ENCODE measurements at regions not wholly inside any gene's neighbourhood (a gene's known extent, or its start where the extent isn't known, plus 50 kb on each side); places are given as distances from the start of the nearest gene placed in this dataset.

DNA sequence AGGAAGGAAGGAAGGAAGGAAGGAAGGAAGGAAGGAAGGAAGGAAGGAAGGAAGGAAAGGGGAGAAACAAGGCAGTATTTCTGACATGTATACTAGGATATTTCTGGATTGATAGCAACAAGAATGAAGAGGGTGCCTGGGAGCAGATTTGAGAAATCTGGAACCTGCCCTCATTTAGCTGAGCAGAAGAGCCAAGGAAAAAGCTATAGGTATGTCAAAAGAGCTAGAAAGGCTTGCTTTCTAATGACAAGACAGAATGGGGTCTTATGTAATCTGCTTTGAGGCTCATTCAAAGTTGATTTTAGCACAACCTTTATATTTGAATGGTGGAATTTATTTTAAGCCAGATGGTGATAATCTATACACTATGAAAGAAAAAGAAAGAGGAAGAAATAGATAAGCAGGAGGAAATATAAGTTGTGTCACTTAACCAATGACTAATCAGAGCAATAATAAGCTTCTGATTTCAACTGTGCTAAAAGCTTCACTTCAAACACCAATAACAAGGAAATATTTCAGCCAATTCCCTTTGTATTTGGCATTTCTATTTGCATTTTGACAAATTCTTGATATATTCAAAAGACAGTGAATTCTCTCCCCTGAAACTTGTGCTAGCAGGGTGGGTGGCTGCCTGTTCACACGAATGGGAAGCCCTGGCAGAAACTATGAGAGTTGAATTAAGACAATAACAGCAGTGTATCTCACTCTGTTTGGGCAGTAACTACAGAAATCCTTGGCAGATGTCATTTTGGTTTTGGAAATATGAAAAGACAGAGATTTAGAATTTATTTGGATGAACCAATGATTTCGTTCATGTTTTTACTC lies 76.3 kb upstream of the FLRT2 start:
- H4K20me1 ChIP-seq (ENCODE audit: insufficient read depth): no peaks in the 10 kb centered on the region
- no peak overlapping the region for H3K4me3 ChIP-seq (ENCODE audit: low read length)
- no peaks in the 10 kb centered on the region for H3F3A ChIP-seq (ENCODE audit: insufficient read depth, low read length, poor library complexity, severe bottlenecking)
- H3K9ac ChIP-seq (ENCODE audit: low read length): no peak overlapping the region
- H3K27ac ChIP-seq (ENCODE audit: low read length): no peak overlapping the region
- no peak for TF ChIP-seq EP300 (conservative IDR thresholded peaks at IDR 0.05; ENCODE audit: poor library complexity, severe bottlenecking)
- TF ChIP-seq, protein P1, sequence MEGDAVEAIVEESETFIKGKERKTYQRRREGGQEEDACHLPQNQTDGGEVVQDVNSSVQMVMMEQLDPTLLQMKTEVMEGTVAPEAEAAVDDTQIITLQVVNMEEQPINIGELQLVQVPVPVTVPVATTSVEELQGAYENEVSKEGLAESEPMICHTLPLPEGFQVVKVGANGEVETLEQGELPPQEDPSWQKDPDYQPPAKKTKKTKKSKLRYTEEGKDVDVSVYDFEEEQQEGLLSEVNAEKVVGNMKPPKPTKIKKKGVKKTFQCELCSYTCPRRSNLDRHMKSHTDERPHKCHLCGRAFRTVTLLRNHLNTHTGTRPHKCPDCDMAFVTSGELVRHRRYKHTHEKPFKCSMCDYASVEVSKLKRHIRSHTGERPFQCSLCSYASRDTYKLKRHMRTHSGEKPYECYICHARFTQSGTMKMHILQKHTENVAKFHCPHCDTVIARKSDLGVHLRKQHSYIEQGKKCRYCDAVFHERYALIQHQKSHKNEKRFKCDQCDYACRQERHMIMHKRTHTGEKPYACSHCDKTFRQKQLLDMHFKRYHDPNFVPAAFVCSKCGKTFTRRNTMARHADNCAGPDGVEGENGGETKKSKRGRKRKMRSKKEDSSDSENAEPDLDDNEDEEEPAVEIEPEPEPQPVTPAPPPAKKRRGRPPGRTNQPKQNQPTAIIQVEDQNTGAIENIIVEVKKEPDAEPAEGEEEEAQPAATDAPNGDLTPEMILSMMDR (IDR thresholded peaks at IDR 0.05; ENCODE audit: poor library complexity, severe bottlenecking): no peak
- no peak for TF ChIP-seq POLR2AphosphoS5 (IDR thresholded peaks at IDR 0.05)
- TF ChIP-seq TAF1 (IDR thresholded peaks at IDR 0.05; ENCODE audit: low read depth): no peak
- TF ChIP-seq MXI1 (conservative IDR thresholded peaks at IDR 0.05; ENCODE audit: poor library complexity, severe bottlenecking): no peak
- no peak for TF ChIP-seq SMC3 (conservative IDR thresholded peaks at IDR 0.05; ENCODE audit: poor library complexity)
- no peak for TF ChIP-seq EZH2 (IDR thresholded peaks at IDR 0.05; ENCODE audit: borderline replicate concordance, insufficient read depth, low read length, poor library complexity, severe bottlenecking)
- no peak for TF ChIP-seq RAD21 (conservative IDR thresholded peaks at IDR 0.05)
- TF ChIP-seq, protein P2, sequence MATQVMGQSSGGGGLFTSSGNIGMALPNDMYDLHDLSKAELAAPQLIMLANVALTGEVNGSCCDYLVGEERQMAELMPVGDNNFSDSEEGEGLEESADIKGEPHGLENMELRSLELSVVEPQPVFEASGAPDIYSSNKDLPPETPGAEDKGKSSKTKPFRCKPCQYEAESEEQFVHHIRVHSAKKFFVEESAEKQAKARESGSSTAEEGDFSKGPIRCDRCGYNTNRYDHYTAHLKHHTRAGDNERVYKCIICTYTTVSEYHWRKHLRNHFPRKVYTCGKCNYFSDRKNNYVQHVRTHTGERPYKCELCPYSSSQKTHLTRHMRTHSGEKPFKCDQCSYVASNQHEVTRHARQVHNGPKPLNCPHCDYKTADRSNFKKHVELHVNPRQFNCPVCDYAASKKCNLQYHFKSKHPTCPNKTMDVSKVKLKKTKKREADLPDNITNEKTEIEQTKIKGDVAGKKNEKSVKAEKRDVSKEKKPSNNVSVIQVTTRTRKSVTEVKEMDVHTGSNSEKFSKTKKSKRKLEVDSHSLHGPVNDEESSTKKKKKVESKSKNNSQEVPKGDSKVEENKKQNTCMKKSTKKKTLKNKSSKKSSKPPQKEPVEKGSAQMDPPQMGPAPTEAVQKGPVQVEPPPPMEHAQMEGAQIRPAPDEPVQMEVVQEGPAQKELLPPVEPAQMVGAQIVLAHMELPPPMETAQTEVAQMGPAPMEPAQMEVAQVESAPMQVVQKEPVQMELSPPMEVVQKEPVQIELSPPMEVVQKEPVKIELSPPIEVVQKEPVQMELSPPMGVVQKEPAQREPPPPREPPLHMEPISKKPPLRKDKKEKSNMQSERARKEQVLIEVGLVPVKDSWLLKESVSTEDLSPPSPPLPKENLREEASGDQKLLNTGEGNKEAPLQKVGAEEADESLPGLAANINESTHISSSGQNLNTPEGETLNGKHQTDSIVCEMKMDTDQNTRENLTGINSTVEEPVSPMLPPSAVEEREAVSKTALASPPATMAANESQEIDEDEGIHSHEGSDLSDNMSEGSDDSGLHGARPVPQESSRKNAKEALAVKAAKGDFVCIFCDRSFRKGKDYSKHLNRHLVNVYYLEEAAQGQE (IDR thresholded peaks at IDR 0.05; ENCODE audit: borderline replicate concordance): no peak
- no peak overlapping the region for H3K4me2 ChIP-seq (ENCODE audit: low read length)
- H3K79me2 ChIP-seq (replicated peaks; ENCODE audit: insufficient read depth, low read length): no peaks in the 10 kb centered on the region
- no peaks in the 10 kb centered on the region for H3K9me3 ChIP-seq (ENCODE audit: low read length)
- no peak overlapping the region for H2AFZ ChIP-seq (ENCODE audit: low read depth, low read length)
- no peaks in the 10 kb centered on the region for H3K9me2 ChIP-seq (ENCODE audit: insufficient read depth, low read length)
- no peaks in the 10 kb centered on the region for H3K27me3 ChIP-seq (ENCODE audit: insufficient read depth, low read depth, low read length)
- no peaks in the 10 kb centered on the region for H3K36me3 ChIP-seq (ENCODE audit: insufficient read depth, low read length)

DNA sequence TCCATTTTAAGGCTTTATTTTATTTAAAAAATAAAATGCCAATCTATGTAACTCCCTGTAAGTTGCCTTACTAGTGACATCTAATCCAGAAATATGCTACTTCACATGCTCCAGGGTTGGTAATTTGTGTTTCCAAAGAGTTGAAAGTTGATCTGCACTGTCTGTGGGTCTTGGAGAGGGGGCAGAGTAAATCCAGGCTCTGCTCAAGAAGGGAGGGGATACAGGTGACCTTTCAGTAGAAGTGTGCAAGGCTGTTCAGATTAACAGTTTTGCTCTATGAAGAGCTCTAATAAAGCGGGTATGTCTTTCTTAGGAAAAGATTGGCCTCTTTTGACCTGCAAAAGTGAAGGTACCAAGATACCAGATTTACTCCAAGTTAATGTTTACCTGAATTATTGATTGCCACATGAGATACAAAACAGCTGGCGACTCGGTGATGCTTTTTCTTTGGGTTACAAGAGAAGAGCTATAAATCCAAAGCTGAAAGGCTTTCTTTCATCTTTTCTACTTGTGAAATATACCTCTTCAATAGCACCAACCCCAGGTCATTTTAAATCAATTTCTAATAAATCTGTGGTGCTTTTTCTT lies 75.6 kb upstream of the FLRT2 start:
- no peaks in the 10 kb centered on the region for H3K27me3 ChIP-seq (ENCODE audit: insufficient read depth, low read depth, low read length)
- no peaks in the 10 kb centered on the region for H3K79me2 ChIP-seq (replicated peaks; ENCODE audit: insufficient read depth, low read length)
- no peak overlapping the region for H3K4me3 ChIP-seq (ENCODE audit: low read length)
- H3K4me2 ChIP-seq (ENCODE audit: low read length): no peak overlapping the region
- TF ChIP-seq MXI1 (conservative IDR thresholded peaks at IDR 0.05; ENCODE audit: poor library complexity, severe bottlenecking) (no peak), TAF1 (IDR thresholded peaks at IDR 0.05; ENCODE audit: low read depth) (no peak)
- no peaks in the 10 kb centered on the region for H3K9me2 ChIP-seq (ENCODE audit: insufficient read depth, low read length)
- H3K36me3 ChIP-seq (ENCODE audit: insufficient read depth, low read length): no peaks in the 10 kb centered on the region
- no peaks in the 10 kb centered on the region for H3K9me3 ChIP-seq (ENCODE audit: low read length)
- H4K20me1 ChIP-seq (ENCODE audit: insufficient read depth): no peaks in the 10 kb centered on the region
- no peak overlapping the region for H3K9ac ChIP-seq (ENCODE audit: low read length)
- H3F3A ChIP-seq (ENCODE audit: insufficient read depth, low read length, poor library complexity, severe bottlenecking): no peaks in the 10 kb centered on the region
- H3K27ac ChIP-seq (ENCODE audit: low read length): no peak overlapping the region
- H2AFZ ChIP-seq (ENCODE audit: low read depth, low read length): no peak overlapping the region
